Esophagus muscularis mucosa (tissue), 3 donors: ENCODE measurements at regions not wholly inside any gene's neighbourhood (a gene's known extent, or its start where the extent isn't known, plus 50 kb on each side); places are given as distances from the start of the nearest gene placed in this dataset.

Source experiments
- EP300 ChIP-seq: sonication (generic); formaldehyde crosslinking; IDR thresholded peaks from one replicate; pipeline ENCODE4 v1.6.1; 2017; ENCODE audit warnings: antibody characterized with exemption
- TF ChIP-seq, protein P1 (sequence below), 3 experiments: fragments of 200-600 bp in 2 of 3; fragments of 450-650 bp in 1 of 3; sonication (generic) in 2 of 3; IDR thresholded peaks; one replicate each; pipeline ENCODE4 v1.5.1; 2017 to 2019; ENCODE audit warnings: antibody characterized with exemption in 3 of 3, mild to moderate bottlenecking in 2 of 3, moderate library complexity in 1 of 3

DNA sequence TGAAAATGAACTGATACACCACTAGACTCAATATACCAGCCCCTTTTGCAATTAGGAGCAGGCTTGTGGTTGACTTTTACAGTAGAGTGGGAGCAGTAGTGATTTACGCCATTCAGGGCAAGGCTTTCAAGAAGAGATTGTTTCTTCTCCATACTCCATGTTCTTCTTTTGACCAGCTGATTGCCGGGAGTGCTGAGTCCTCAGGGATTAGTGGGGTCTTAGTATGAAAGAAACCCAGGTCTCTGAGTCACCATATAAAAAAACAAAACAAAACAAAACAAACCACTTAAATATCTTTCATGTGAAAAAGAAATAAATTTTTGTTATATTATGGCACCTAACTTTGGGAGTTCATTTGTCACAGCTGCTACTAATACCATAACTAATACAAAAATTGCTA is 465.6 kb upstream of the TRIB2 start:
- TF ChIP-seq, protein P1, sequence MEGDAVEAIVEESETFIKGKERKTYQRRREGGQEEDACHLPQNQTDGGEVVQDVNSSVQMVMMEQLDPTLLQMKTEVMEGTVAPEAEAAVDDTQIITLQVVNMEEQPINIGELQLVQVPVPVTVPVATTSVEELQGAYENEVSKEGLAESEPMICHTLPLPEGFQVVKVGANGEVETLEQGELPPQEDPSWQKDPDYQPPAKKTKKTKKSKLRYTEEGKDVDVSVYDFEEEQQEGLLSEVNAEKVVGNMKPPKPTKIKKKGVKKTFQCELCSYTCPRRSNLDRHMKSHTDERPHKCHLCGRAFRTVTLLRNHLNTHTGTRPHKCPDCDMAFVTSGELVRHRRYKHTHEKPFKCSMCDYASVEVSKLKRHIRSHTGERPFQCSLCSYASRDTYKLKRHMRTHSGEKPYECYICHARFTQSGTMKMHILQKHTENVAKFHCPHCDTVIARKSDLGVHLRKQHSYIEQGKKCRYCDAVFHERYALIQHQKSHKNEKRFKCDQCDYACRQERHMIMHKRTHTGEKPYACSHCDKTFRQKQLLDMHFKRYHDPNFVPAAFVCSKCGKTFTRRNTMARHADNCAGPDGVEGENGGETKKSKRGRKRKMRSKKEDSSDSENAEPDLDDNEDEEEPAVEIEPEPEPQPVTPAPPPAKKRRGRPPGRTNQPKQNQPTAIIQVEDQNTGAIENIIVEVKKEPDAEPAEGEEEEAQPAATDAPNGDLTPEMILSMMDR (IDR thresholded peaks at IDR 0.05), result no peak
- TF ChIP-seq EP300, result no peak
